HEK293T (cell line): ENCODE measurements at regions not wholly inside any gene's neighbourhood (a gene's known extent, or its start where the extent isn't known, plus 50 kb on each side); places are given as distances from the start of the nearest gene placed in this dataset.

Experiments used
- ARNT ChIP-seq: fragments of 450-650 bp; IDR thresholded peaks from 2 replicates; pipeline ENCODE4 v1.6.1; 2017; ENCODE audit warnings: mild to moderate bottlenecking
- BHLHE40 ChIP-seq: fragments of 450-650 bp; IDR thresholded peaks from 2 replicates; pipeline ENCODE4 v1.6.1; 2016; ENCODE audit warnings: mild to moderate bottlenecking, moderate library complexity, borderline replicate concordance
- ELF4 ChIP-seq: fragments of 450-650 bp; IDR thresholded peaks from 2 replicates; pipeline ENCODE4 v1.6.1; 2017; ENCODE audit warnings: antibody characterized with exemption
- FOXM1 ChIP-seq: fragments of 450-650 bp; IDR thresholded peaks from 2 replicates; pipeline ENCODE4 v1.6.1; 2017; ENCODE audit warnings: mild to moderate bottlenecking, borderline replicate concordance
- HDGF ChIP-seq: fragments of 450-650 bp; IDR thresholded peaks from 2 replicates; pipeline ENCODE4 v1.6.1; 2017; ENCODE audit warnings: antibody characterized with exemption, borderline replicate concordance
- SP1 ChIP-seq: fragments of 450-650 bp; IDR thresholded peaks from 2 replicates; pipeline ENCODE4 v1.6.1; 2017
- TARDBP ChIP-seq: fragments of 450-650 bp; IDR thresholded peaks from 2 replicates; pipeline ENCODE4 v1.6.1; 2016
- ZNF384 ChIP-seq: fragments of 450-650 bp; IDR thresholded peaks from 2 replicates; pipeline ENCODE4 v1.6.1; 2016

- TF ChIP-seq ARNT (no peak), TARDBP (no peak), FOXM1 (no peak), BHLHE40 (no peak), ELF4 (no peak), SP1 (no peak), HDGF (no peak), ZNF384 (no peak)
These were observed 106.0 kb upstream of the OR9Q1 start for GRCh38 chr11:57917632-57918031.
